Fibroblast of lung (primary cell): ENCODE measurements at regions not wholly inside any gene's neighbourhood (a gene's known extent, or its start where the extent isn't known, plus 50 kb on each side); places are given as distances from the start of the nearest gene placed in this dataset.
"Not testable (repeated sequence)": the region's sequence is repeated elsewhere in the genome, so short reads cannot be mapped to it uniquely, and the experiment has no call there.

Source experiments
- CTCF ChIP-seq, 2 donors: IDR thresholded peaks in 1 of 2; conservative IDR thresholded peaks in 1 of 2; 1 replicate in 1 of 2; 2 replicates in 1 of 2; pipeline ENCODE4 v1.5.1; 2011 to 2012; ENCODE audit warnings: low read length in 2 of 2, control low read depth in 1 of 2, inconsistent platforms in 1 of 2, low read depth in 1 of 2, mild to moderate bottlenecking in 1 of 2
- EZH2 ChIP-seq: IDR thresholded peaks from 2 replicates; pipeline ENCODE4 v1.5.1; 2012; ENCODE audit warnings: low read length, control low read depth, mild to moderate bottlenecking; ENCODE audit errors: missing control alignments

- not testable (repeated sequence) for TF ChIP-seq CTCF (conservative IDR thresholded peaks at IDR 0.05 in 1 of 2, IDR thresholded peaks at IDR 0.05 in 1 of 2; ENCODE audit: low read depth in 1 of 2, low read length in 2 of 2); EZH2
Measured at GRCh38 chr5:34171398-34171797, 128.4 kb upstream of the C1QTNF3 start.
